ENCODE measurements at regions not wholly inside any gene's neighbourhood (a gene's known extent, or its start where the extent isn't known, plus 50 kb on each side); places are given as distances from the start of the nearest gene placed in this dataset.

- H3K9ac ChIP-seq (ENCODE audit: control insufficient read depth, insufficient read depth, low read length) = no peak overlapping the region
- no peaks in the 10 kb centered on the region for H3K36me3 ChIP-seq (ENCODE audit: control insufficient read depth in 2 of 2, insufficient read depth in 2 of 2, low read length in 1 of 2)
- CTCF ChIA-PET = no interaction called here
- H3K27me3 ChIP-seq (replicated peaks in 1 of 2; ENCODE audit: control insufficient read depth in 2 of 2, insufficient read depth in 2 of 2, low read length in 1 of 2) = no peaks in the 10 kb centered on the region
- 80% methylated on average over 1 of the region's 1 CpG for WGBS (ENCODE audit: insufficient coverage, insufficient replicate concordance, low lambda C conversion rate, missing lambda C conversion rate)
- H3K4me3 ChIP-seq = no peak overlapping the region
- TF ChIP-seq TCF7 (IDR thresholded peaks at IDR 0.05; ENCODE audit: borderline replicate concordance) = no peak
- TF ChIP-seq ZSCAN29 (IDR thresholded peaks at IDR 0.05) = no peak
- no peak for TF ChIP-seq EED (IDR thresholded peaks at IDR 0.05; ENCODE audit: low read depth)
- TF ChIP-seq YBX1 (IDR thresholded peaks at IDR 0.05) = no peak
- no peak overlapping the region for H3K4me2 ChIP-seq (ENCODE audit: control insufficient read depth, insufficient read depth)
- no TSS peak for BruUV-seq (replicated peaks)
- no peaks in the 10 kb centered on the region for H3K79me2 ChIP-seq (ENCODE audit: control insufficient read depth, insufficient read depth, low read length)
- H2AFZ ChIP-seq (ENCODE audit: control insufficient read depth, low read depth, low read length) = no peak overlapping the region
- no peak overlapping the region for H3K27ac ChIP-seq (ENCODE audit: control insufficient read depth, insufficient read depth)
- no peak for ATAC-seq
- SMC1A ChIA-PET (ENCODE audit: uncharacterized antibody, unreplicated experiment) = no interaction called here
- no peaks in the 10 kb centered on the region for H4K20me1 ChIP-seq (ENCODE audit: control insufficient read depth, insufficient read depth)
- H3K4me1 ChIP-seq (ENCODE audit: control insufficient read depth, insufficient read depth, low read length) = no peaks in the 10 kb centered on the region
- POLR2A ChIA-PET = no interaction called here
- RAD21 ChIA-PET (ENCODE audit: unreplicated experiment) = no interaction called here
- no peak for DNase-seq (ENCODE audit: low read depth, low spot score)
- no peaks in the 10 kb centered on the region for H3K9me3 ChIP-seq (replicated peaks; ENCODE audit: control insufficient read depth, insufficient read depth, low read length)
- in situ Hi-C loops (cut with MboI) (no loop called here), intact Hi-C loops (cut with micrococcal nuclease; ENCODE audit: unreplicated experiment) (no loop called here)
- FAIRE-seq = no peak
These were observed 150.7 kb upstream of the AGTR1 start for GRCh38 chr3:148546959-148547358.

GRCh38 chr3:148551767-148552260 lies 145.9 kb upstream of the AGTR1 start:
- ChIA-PET SMC1A (ENCODE audit: uncharacterized antibody, unreplicated experiment) (no interaction called here), RAD21 (ENCODE audit: unreplicated experiment) (no interaction called here), CTCF (no interaction called here), POLR2A (no interaction called here)
- in situ Hi-C loops (cut with MboI) = no loop called here
- no TSS peak for BruUV-seq (replicated peaks)
- Histone ChIP-seq H3K9ac (ENCODE audit: control insufficient read depth, insufficient read depth, low read length) (no peak overlapping the region), H3K27ac (ENCODE audit: control insufficient read depth, insufficient read depth) (no peak overlapping the region), H3K4me2 (ENCODE audit: control insufficient read depth, insufficient read depth) (no peak overlapping the region), H4K20me1 (ENCODE audit: control insufficient read depth, insufficient read depth) (no peaks in the 10 kb centered on the region), H3K4me1 (ENCODE audit: control insufficient read depth, insufficient read depth, low read length) (no peaks in the 10 kb centered on the region), H3K27me3 (replicated peaks in 1 of 2; ENCODE audit: control insufficient read depth in 2 of 2, insufficient read depth in 2 of 2, low read length in 1 of 2) (no peaks in the 10 kb centered on the region), H3K79me2 (ENCODE audit: control insufficient read depth, insufficient read depth, low read length) (no peaks in the 10 kb centered on the region), H3K36me3 (ENCODE audit: control insufficient read depth in 2 of 2, insufficient read depth in 2 of 2, low read length in 1 of 2) (no peaks in the 10 kb centered on the region), H3K9me3 (replicated peaks; ENCODE audit: control insufficient read depth, insufficient read depth, low read length) (no peaks in the 10 kb centered on the region), H3K4me3 (no peak overlapping the region), H2AFZ (ENCODE audit: control insufficient read depth, low read depth, low read length) (no peak overlapping the region)
- TF ChIP-seq POLR2A (IDR thresholded peaks at IDR 0.05; ENCODE audit: low read depth, low read length) = no peak
- TF ChIP-seq CHD2 (IDR thresholded peaks at IDR 0.05; ENCODE audit: borderline replicate concordance, low read depth, low read length) = no peak
- TF ChIP-seq BACH1 (IDR thresholded peaks at IDR 0.05; ENCODE audit: borderline replicate concordance) = no peak
- TF ChIP-seq RAD21 (IDR thresholded peaks at IDR 0.05; ENCODE audit: insufficient read depth, low read depth, low read length) = no peak
- TF ChIP-seq HDAC2 (IDR thresholded peaks at IDR 0.05) = no peak
- TF ChIP-seq MTA2 (IDR thresholded peaks at IDR 0.05; ENCODE audit: low read depth) = no peak
- TF ChIP-seq FOXM1 (IDR thresholded peaks at IDR 0.05; ENCODE audit: low read depth, low read length) = no peak
- no peak for TF ChIP-seq SMC3 (IDR thresholded peaks at IDR 0.05; ENCODE audit: borderline replicate concordance, low read length)
- no peak for TF ChIP-seq IRF5 (IDR thresholded peaks at IDR 0.05; ENCODE audit: borderline replicate concordance)
- TF ChIP-seq SPI1 (IDR thresholded peaks at IDR 0.05; ENCODE audit: borderline replicate concordance, insufficient read depth, low read depth, low read length) = no peak
- TF ChIP-seq HDGF (IDR thresholded peaks at IDR 0.05) = no peak
- no peak for TF ChIP-seq PBX3 (IDR thresholded peaks at IDR 0.05; ENCODE audit: insufficient replicate concordance, low read depth, low read length)
- no peak for FAIRE-seq
- no peak for DNase-seq (ENCODE audit: low read depth, low spot score)
- intact Hi-C loops (cut with micrococcal nuclease; ENCODE audit: unreplicated experiment) = no loop called here
- ATAC-seq = no peak
- WGBS (ENCODE audit: insufficient coverage, insufficient replicate concordance, low lambda C conversion rate, missing lambda C conversion rate) = 23% methylated on average over 3 of the region's 3 CpGs
